WTC11 (cell line): ENCODE measurements at regions not wholly inside any gene's neighbourhood (a gene's known extent, or its start where the extent isn't known, plus 50 kb on each side); places are given as distances from the start of the nearest gene placed in this dataset.

Experiments used
- AFF4 ChIP-seq: sonication (generic); formaldehyde crosslinking; IDR thresholded peaks from 2 replicates; pipeline ENCODE4 v1.8.1; 2023; ENCODE audit warnings: mild to moderate bottlenecking, missing genetic modification reagents, borderline replicate concordance
- ATF2 ChIP-seq: sonication (generic); formaldehyde crosslinking; IDR thresholded peaks from 2 replicates; pipeline ENCODE4 v1.8.1; 2022; ENCODE audit warnings: low read depth, missing genetic modification reagents, borderline replicate concordance
- E2F1 ChIP-seq: sonication (generic); formaldehyde crosslinking; IDR thresholded peaks from 2 replicates; pipeline ENCODE4 v1.8.0; 2022; ENCODE audit warnings: mild to moderate bottlenecking, missing genetic modification reagents
- FOXK1 ChIP-seq: sonication (generic); formaldehyde crosslinking; IDR thresholded peaks from 2 replicates; pipeline ENCODE4 v1.8.0; 2022; ENCODE audit warnings: mild to moderate bottlenecking, moderate library complexity, missing genetic modification reagents
- GABPB1 ChIP-seq: sonication (generic); formaldehyde crosslinking; IDR thresholded peaks from 2 replicates; pipeline ENCODE4 v1.8.1; 2023; ENCODE audit warnings: mild to moderate bottlenecking, missing genetic modification reagents
- GRHL2 ChIP-seq: fragments of 250-450 bp; sonication (Bioruptor Pico); IDR thresholded peaks from 2 replicates; pipeline ENCODE4 v1.8.0; 2022; ENCODE audit warnings: mild to moderate bottlenecking, moderate library complexity; ENCODE audit not compliant: insufficient replicate concordance, severe bottlenecking
- HMGA2 ChIP-seq: fragments of 250-450 bp; sonication (Bioruptor Pico); IDR thresholded peaks from 2 replicates; pipeline ENCODE4 v1.4.0; 2021; ENCODE audit warnings: mild to moderate bottlenecking, moderate library complexity
- JUN ChIP-seq: sonication (generic); formaldehyde crosslinking; IDR thresholded peaks from 2 replicates; pipeline ENCODE4 v1.8.0; 2023; ENCODE audit warnings: mild to moderate bottlenecking, missing genetic modification reagents
- MXD4 ChIP-seq: fragments of 250-450 bp; sonication (Bioruptor Pico); IDR thresholded peaks from 2 replicates; pipeline ENCODE4 v1.8.0; 2021; ENCODE audit warnings: mild to moderate bottlenecking, moderate library complexity, borderline replicate concordance
- NFATC4 ChIP-seq: fragments of 250-450 bp; sonication (Bioruptor Pico); IDR thresholded peaks from 2 replicates; pipeline ENCODE4 v1.9.0; 2021; ENCODE audit warnings: mild to moderate bottlenecking
- NFYB ChIP-seq: sonication (generic); formaldehyde crosslinking; conservative IDR thresholded peaks from 2 replicates; pipeline ENCODE4 v1.8.0; 2022; ENCODE audit warnings: low read depth, missing genetic modification reagents
- NR3C1 ChIP-seq: sonication (generic); formaldehyde crosslinking; conservative IDR thresholded peaks from 2 replicates; pipeline ENCODE4 v1.8.1; 2023; ENCODE audit warnings: low read depth, mild to moderate bottlenecking, missing genetic modification reagents
- PREB ChIP-seq: sonication (generic); formaldehyde crosslinking; IDR thresholded peaks from 2 replicates; pipeline ENCODE4 v1.8.1; 2022; ENCODE audit warnings: mild to moderate bottlenecking, missing genetic modification reagents, moderate library complexity, borderline replicate concordance
- TEAD1 ChIP-seq: sonication (generic); formaldehyde crosslinking; IDR thresholded peaks from 2 replicates; pipeline ENCODE4 v1.8.0; 2022; ENCODE audit warnings: mild to moderate bottlenecking, missing genetic modification reagents
- TEAD4 ChIP-seq: sonication (generic); formaldehyde crosslinking; IDR thresholded peaks from 2 replicates; pipeline ENCODE4 v1.8.0; 2022; ENCODE audit warnings: mild to moderate bottlenecking, missing genetic modification reagents
- TP53 ChIP-seq: sonication (generic); formaldehyde crosslinking; IDR thresholded peaks from 2 replicates; pipeline ENCODE4 v1.8.1; 2023; ENCODE audit warnings: mild to moderate bottlenecking, missing genetic modification reagents
- ZNF121 ChIP-seq: sonication (generic); formaldehyde crosslinking; IDR thresholded peaks from 2 replicates; pipeline ENCODE4 v1.8.0; 2023; ENCODE audit warnings: missing genetic modification reagents
- ZNF219 ChIP-seq: sonication (generic); formaldehyde crosslinking; IDR thresholded peaks from 2 replicates; pipeline ENCODE4 v1.8.0; 2023; ENCODE audit warnings: missing genetic modification reagents, mild to moderate bottlenecking, borderline replicate concordance
- ZNF263 ChIP-seq: sonication (generic); formaldehyde crosslinking; IDR thresholded peaks from 2 replicates; pipeline ENCODE4 v1.8.1; 2022; ENCODE audit warnings: low read depth, mild to moderate bottlenecking, moderate library complexity, missing genetic modification reagents
- ZNF281 ChIP-seq: sonication (generic); formaldehyde crosslinking; IDR thresholded peaks from 2 replicates; pipeline ENCODE4 v1.8.0; 2023; ENCODE audit warnings: mild to moderate bottlenecking, missing genetic modification reagents
- ZNF532 ChIP-seq: fragments of 250-450 bp; sonication (Bioruptor Pico); IDR thresholded peaks from 2 replicates; pipeline ENCODE4 v1.9.0; 2021; ENCODE audit warnings: mild to moderate bottlenecking, borderline replicate concordance
- TF ChIP-seq, protein P1 (sequence below): sonication (generic); formaldehyde crosslinking; IDR thresholded peaks from 2 replicates; pipeline ENCODE4 v1.8.0; 2022; ENCODE audit warnings: mild to moderate bottlenecking, missing genetic modification reagents

DNA sequence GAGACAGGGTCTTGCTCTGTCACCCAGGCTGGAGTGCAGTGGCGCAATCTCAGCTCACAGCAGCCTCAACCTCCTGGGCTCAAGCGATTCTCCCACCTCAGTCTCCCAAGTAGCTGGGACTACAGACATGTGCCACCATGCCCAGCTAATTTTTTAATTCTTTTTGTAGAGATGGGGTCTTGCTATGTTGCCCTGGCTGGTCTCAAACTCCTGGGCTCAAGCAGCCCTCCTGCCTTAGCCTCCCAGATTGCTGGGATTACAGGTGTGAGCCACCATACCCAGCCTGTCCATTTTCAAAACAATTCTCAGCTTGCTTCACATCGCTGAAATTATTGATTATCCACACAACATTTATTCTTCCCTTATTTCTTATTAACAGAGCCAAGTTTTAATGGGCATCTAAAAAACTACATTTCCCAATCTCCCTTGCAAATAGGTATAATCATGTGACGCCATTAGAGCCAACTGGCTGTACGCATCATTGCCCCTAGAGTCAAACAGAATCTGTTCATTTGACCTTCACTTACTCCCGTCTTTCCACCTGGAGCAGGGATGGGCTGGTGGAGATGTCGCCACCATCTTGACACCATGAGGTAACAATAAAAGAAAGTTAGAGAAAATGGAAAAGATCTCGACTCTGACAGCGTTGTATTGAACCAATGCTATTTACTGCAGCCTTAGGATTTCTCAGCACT, 148.0 kb upstream of the FOXF1 start (continued):
- TF ChIP-seq ZNF281: no peak
- no peak for TF ChIP-seq NFYB (CRISPR knock-in tag)
- no peak for TF ChIP-seq GRHL2
- TF ChIP-seq E2F1: no peak
- TF ChIP-seq HMGA2 (CRISPR knock-in tag): no peak
- TF ChIP-seq AFF4 (CRISPR knock-in tag): no peak
- TF ChIP-seq NFATC4 (CRISPR knock-in tag): no peak
- TF ChIP-seq ZNF121: peak; percentile 92
- no peak for TF ChIP-seq MXD4 (CRISPR knock-in tag)
- TF ChIP-seq TP53: no peak
- TF ChIP-seq, protein P1, sequence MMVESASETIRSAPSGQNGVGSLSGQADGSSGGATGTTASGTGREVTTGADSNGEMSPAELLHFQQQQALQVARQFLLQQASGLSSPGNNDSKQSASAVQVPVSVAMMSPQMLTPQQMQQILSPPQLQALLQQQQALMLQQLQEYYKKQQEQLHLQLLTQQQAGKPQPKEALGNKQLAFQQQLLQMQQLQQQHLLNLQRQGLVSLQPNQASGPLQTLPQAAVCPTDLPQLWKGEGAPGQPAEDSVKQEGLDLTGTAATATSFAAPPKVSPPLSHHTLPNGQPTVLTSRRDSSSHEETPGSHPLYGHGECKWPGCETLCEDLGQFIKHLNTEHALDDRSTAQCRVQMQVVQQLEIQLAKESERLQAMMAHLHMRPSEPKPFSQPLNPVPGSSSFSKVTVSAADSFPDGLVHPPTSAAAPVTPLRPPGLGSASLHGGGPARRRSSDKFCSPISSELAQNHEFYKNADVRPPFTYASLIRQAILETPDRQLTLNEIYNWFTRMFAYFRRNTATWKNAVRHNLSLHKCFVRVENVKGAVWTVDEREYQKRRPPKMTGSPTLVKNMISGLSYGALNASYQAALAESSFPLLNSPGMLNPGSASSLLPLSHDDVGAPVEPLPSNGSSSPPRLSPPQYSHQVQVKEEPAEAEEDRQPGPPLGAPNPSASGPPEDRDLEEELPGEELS: no peak
- no peak for TF ChIP-seq PREB (CRISPR knock-in tag)
- TF ChIP-seq ZNF219 (CRISPR knock-in tag): no peak
- TF ChIP-seq ZNF532 (CRISPR knock-in tag): no peak
- TF ChIP-seq ZNF263: no peak
- no peak for TF ChIP-seq JUN (CRISPR knock-in tag)
- no peak for TF ChIP-seq ATF2
- TF ChIP-seq TEAD4 (CRISPR knock-in tag): no peak
- TF ChIP-seq TEAD1 (CRISPR knock-in tag): no peak
- TF ChIP-seq NR3C1 (CRISPR knock-in tag): no peak
- TF ChIP-seq GABPB1 (CRISPR knock-in tag): no peak
- TF ChIP-seq FOXK1 (CRISPR knock-in tag): no peak
